ENCODE measurements at regions not wholly inside any gene's neighbourhood (a gene's known extent, or its start where the extent isn't known, plus 50 kb on each side); places are given as distances from the start of the nearest gene placed in this dataset.
"Not testable (repeated sequence)": the region's sequence is repeated elsewhere in the genome, so short reads cannot be mapped to it uniquely, and the experiment has no call there.

DNA sequence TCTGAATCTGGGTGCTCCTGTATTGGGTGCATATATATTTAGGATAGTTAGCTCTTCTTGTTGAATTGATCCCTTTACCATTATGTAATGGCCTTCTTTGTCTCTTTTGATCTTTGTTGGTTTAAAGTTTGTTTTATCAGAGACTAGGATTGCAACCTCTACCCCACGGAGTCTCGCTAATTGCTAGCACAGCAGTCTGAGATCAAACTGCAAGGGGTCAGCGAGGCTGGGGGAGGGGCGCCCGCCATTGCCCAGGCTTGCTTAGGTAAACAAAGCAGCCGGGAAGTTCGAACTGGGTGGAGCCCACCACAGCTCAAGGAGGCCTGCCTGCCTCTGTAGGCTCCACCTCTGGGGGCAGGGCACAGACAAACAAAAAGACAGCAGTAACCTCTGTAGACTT is 421.8 kb downstream of the CSNK1G3 start:
- CTCF ChIA-PET; H3K4me3 ChIP-seq (replicated peaks in 1 of 3; ENCODE audit: insufficient read depth in 1 of 3, low read depth in 1 of 3, low read length in 3 of 3); H3K79me2 ChIP-seq (ENCODE audit: control insufficient read depth, insufficient read depth, low read length); dilution Hi-C loops (cut with MboI; ENCODE audit: extremely low pct_ligation_motif_present, low sequenced_read_pairs); H3K9me3 ChIP-seq (replicated peaks; ENCODE audit: control insufficient read depth, insufficient read depth, low read length); H3K9ac ChIP-seq (replicated peaks; ENCODE audit: extremely low read depth, insufficient read depth, low read length); intact Hi-C loops (cut with micrococcal nuclease); H3K27me3 ChIP-seq (ENCODE audit: control insufficient read depth in 2 of 2, insufficient read depth in 2 of 2, low read length in 2 of 2); H4K20me1 ChIP-seq (replicated peaks; ENCODE audit: control insufficient read depth, extremely low read depth, insufficient read depth, low read length); POLR2A ChIA-PET; H3K4me1 ChIP-seq (ENCODE audit: control insufficient read depth, extremely low read depth, insufficient read depth, low read length); H3K4me2 ChIP-seq (ENCODE audit: insufficient read depth, low read length); H3K36me3 ChIP-seq (ENCODE audit: control insufficient read depth in 2 of 2, extremely low read depth in 1 of 2, insufficient read depth in 2 of 2, low read length in 2 of 2); BruUV-seq (replicated peaks); H3K27ac ChIP-seq (ENCODE audit: insufficient read depth, low read depth, low read length); DNase-seq (ENCODE audit: low read depth, low spot score); H3K9me1 ChIP-seq (replicated peaks; ENCODE audit: control insufficient read depth, extremely low read depth, insufficient read depth, low read length); H2AFZ ChIP-seq (ENCODE audit: low read depth, low read length); FAIRE-seq: not testable (repeated sequence)

GRCh38 chr5:123929055-123929474 is 417.1 kb downstream of the CSNK1G3 start:
- dilution Hi-C loops (cut with MboI; ENCODE audit: extremely low pct_ligation_motif_present, low sequenced_read_pairs) = no loop called here
- Histone ChIP-seq H3K36me3 (ENCODE audit: control insufficient read depth in 2 of 2, extremely low read depth in 1 of 2, insufficient read depth in 2 of 2, low read length in 2 of 2) (no peaks in the 10 kb centered on the region), H2AFZ (ENCODE audit: low read depth, low read length) (no peak overlapping the region), H3K9me1 (replicated peaks; ENCODE audit: control insufficient read depth, extremely low read depth, insufficient read depth, low read length) (no peaks in the 10 kb centered on the region), H3K9me3 (replicated peaks; ENCODE audit: control insufficient read depth, insufficient read depth, low read length) (no peaks in the 10 kb centered on the region), H3K27ac (ENCODE audit: insufficient read depth, low read depth, low read length) (no peak overlapping the region), H3K9ac (replicated peaks; ENCODE audit: extremely low read depth, insufficient read depth, low read length) (no peak overlapping the region), H4K20me1 (replicated peaks; ENCODE audit: control insufficient read depth, extremely low read depth, insufficient read depth, low read length) (no peaks in the 10 kb centered on the region), H3K4me1 (ENCODE audit: control insufficient read depth, extremely low read depth, insufficient read depth, low read length) (no peaks in the 10 kb centered on the region), H3K4me3 (replicated peaks in 1 of 3; ENCODE audit: insufficient read depth in 1 of 3, low read depth in 1 of 3, low read length in 3 of 3) (no peak overlapping the region), H3K79me2 (ENCODE audit: control insufficient read depth, insufficient read depth, low read length) (no peaks in the 10 kb centered on the region), H3K4me2 (ENCODE audit: insufficient read depth, low read length) (no peak overlapping the region), H3K27me3 (ENCODE audit: control insufficient read depth in 2 of 2, insufficient read depth in 2 of 2, low read length in 2 of 2) (no peaks in the 10 kb centered on the region)
- FAIRE-seq (no peak), DNase-seq (ENCODE audit: low read depth, low spot score) (no peak)
- POLR2A ChIA-PET = no interaction called here
- no TSS peak for BruUV-seq (replicated peaks)
- CTCF ChIA-PET = interaction anchor here (0.9 kb wide), 1 partner anchor 258 kb away, joined by 3 read pairs; no protein-coding TSS in a partner anchor
- no peak for TF ChIP-seq CTCF (IDR thresholded peaks at IDR 0.05; ENCODE audit: extremely low read depth in 1 of 2, insufficient read depth in 1 of 2, low read depth in 1 of 2, low read length in 2 of 2)
- no peak for TF ChIP-seq POLR2AphosphoS5 (IDR thresholded peaks at IDR 0.05; ENCODE audit: insufficient read depth, low read depth, low read length)
- no peak for TF ChIP-seq POLR2A (IDR thresholded peaks at IDR 0.05; ENCODE audit: low read depth, low read length)
- intact Hi-C loops (cut with micrococcal nuclease) = no loop called here

Data from endothelial cell of umbilical vein (primary cell).